Caco-2 (cell line): ENCODE measurements at regions not wholly inside any gene's neighbourhood (a gene's known extent, or its start where the extent isn't known, plus 50 kb on each side); places are given as distances from the start of the nearest gene placed in this dataset.

Experiments
- BruUV-seq: library from RNA; stranded (reverse); fragments of 400-500 nt; replicated peaks from 2 replicates; lab custom pipeline; 2021; lab: Mats Ljungman, UMichigan
- CTCF ChIA-PET: fragments of 300-600 bp; sonication (Branson Sonifier 250); formaldehyde crosslinking; loops from one replicate; lab custom pipeline; 2022; ENCODE audit warnings: antibody characterized with exemption; lab: Charles Lee
- POLR2A ChIA-PET: fragments of 300-600 bp; sonication (Branson Sonifier 250); formaldehyde crosslinking; loops from one replicate; lab custom pipeline; 2022; ENCODE audit warnings: antibody characterized with exemption; lab: Charles Lee
- DNase-seq, 2 experiments: peaks; one replicate each; pipeline versions ENCODE4 v3.0.0 to v3.0.0-alpha.2; 2020 to 2022
- H3K27me3 ChIP-seq: replicated peaks from 2 replicates; pipeline ENCODE4 v1.6.0; 2011; ENCODE audit warnings: low read length; ENCODE audit not compliant: control insufficient read depth, insufficient read depth
- H3K36me3 ChIP-seq: 2 replicates; pipeline ENCODE4 v1.5.1; 2011; ENCODE audit warnings: low read length; ENCODE audit not compliant: control insufficient read depth, insufficient read depth
- H3K4me1 ChIP-seq: fragments of 250-450 bp; sonication (Bioruptor Pico); 2 replicates; pipeline ENCODE4 v1.5.1; 2020; ENCODE audit warnings: mild to moderate bottlenecking
- H3K4me3 ChIP-seq: 2 replicates; pipeline ENCODE4 v1.5.1; 2011; ENCODE audit warnings: low read depth, mild to moderate bottlenecking, control low read depth, low read length
- H3K9me3 ChIP-seq: fragments of 250-450 bp; sonication (Bioruptor Pico); 2 replicates; pipeline ENCODE4 v1.5.1; 2020; ENCODE audit warnings: mild to moderate bottlenecking, moderate library complexity
- H3K27ac Mint-ChIP-seq: one replicate; pipeline ENCODE4 v1.8.0; 2022; ENCODE audit warnings: mixed read lengths; ENCODE audit not compliant: unreplicated experiment
- H3K27me3 Mint-ChIP-seq: one replicate; pipeline ENCODE4 v1.8.0; 2022; ENCODE audit warnings: mixed read lengths; ENCODE audit not compliant: insufficient read depth, unreplicated experiment
- H3K36me3 Mint-ChIP-seq: one replicate; pipeline ENCODE4 v1.8.0; 2022; ENCODE audit warnings: mild to moderate bottlenecking, mixed read lengths; ENCODE audit not compliant: insufficient read depth, unreplicated experiment
- H3K4me1 Mint-ChIP-seq: one replicate; pipeline ENCODE4 v1.8.0; 2022; ENCODE audit warnings: low read depth, mixed read lengths; ENCODE audit not compliant: unreplicated experiment
- H3K4me3 Mint-ChIP-seq: one replicate; pipeline ENCODE4 v1.8.0; 2022; ENCODE audit warnings: mild to moderate bottlenecking, moderate library complexity, mixed read lengths; ENCODE audit not compliant: unreplicated experiment
- H3K9me3 Mint-ChIP-seq: one replicate; pipeline ENCODE4 v1.8.0; 2022; ENCODE audit warnings: mixed read lengths; ENCODE audit not compliant: unreplicated experiment
- CTCF ChIP-seq, 2 experiments: fragments of 200-600 bp in 1 of 2; IDR thresholded peaks; 1 replicate in 1 of 2; 2 replicates in 1 of 2; pipeline versions ENCODE4 v1.5.1 to v1.8.0; 2011 to 2022; ENCODE audit warnings: antibody characterized with exemption in 1 of 2, control low read depth in 1 of 2, inconsistent platforms in 1 of 2, low read depth in 1 of 2, low read length in 1 of 2, mild to moderate bottlenecking in 1 of 2, moderate library complexity in 1 of 2; ENCODE audit not compliant: insufficient read depth in 1 of 2, severe bottlenecking in 1 of 2, unreplicated experiment in 1 of 2
- intact Hi-C: fragments of 100-400 bp; cut with micrococcal nuclease; formaldehyde crosslinking; loops from one replicate; pipeline ENCODE4 v1.10.0; 2022; ENCODE audit not compliant: unreplicated experiment

DNA sequence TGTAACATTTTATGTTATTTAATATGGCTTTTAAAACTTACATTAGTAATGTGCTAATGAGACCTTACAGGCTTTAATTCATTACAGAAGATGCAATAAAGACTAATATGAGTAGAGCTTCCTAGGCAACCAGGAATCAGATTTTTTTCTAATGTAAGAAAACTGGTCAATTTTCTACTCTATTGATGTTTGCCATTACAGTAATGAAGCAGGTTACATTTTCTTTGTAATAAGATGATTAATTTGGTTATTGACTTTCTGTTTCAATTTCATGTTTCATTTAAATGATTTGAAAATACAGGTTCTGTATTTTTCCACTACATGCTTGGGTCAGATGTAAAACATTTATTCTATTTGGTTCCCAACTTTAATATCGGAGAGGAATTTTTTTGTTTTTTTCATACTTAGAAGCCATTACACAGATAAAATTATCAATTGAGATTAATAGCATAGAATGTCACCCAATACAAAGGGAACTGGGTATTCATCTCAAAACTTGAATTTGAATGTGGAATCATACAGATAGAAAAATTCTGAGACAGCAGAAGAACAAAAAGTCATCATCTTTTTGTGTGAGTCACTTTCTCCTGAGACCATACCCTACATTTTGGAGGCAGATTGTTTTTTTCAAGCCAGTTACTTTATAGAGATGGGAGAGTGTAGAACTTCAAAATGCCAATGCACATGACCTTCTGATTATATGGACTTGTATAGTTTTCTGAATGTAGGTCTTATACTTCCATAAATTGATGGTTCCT, 133.6 kb upstream of the HMHB1 start:
- no peak for DNase-seq
- peaks cover 54% of the 10 kb centered on the region for H3K4me1 ChIP-seq
- no peaks in the 10 kb centered on the region for H3K9me3 ChIP-seq
- H3K27me3 Mint-ChIP-seq, result no peaks in the 10 kb centered on the region
- ChIA-PET POLR2A (no interaction called here), CTCF (no interaction called here)
- TF ChIP-seq CTCF (IDR thresholded peaks at IDR 0.05; ENCODE audit: insufficient read depth in 1 of 2, low read depth in 1 of 2, low read length in 1 of 2, severe bottlenecking in 1 of 2, unreplicated experiment in 1 of 2), result no peak
- no peak overlapping the region for H3K4me3 Mint-ChIP-seq
- no peak overlapping the region for H3K4me3 ChIP-seq
- no peak overlapping the region for H3K27ac Mint-ChIP-seq
- no peaks in the 10 kb centered on the region for H3K36me3 Mint-ChIP-seq
- peaks cover 44% of the 10 kb centered on the region for H3K4me1 Mint-ChIP-seq
- intact Hi-C loops, result loop anchor here (10.0 kb wide), 1 partner anchor 146 kb away; no protein-coding TSS in a partner anchor
- BruUV-seq, result no TSS peak
- H3K9me3 Mint-ChIP-seq, result peaks cover 16% of the 10 kb centered on the region
- H3K27me3 ChIP-seq, result no peaks in the 10 kb centered on the region
- no peaks in the 10 kb centered on the region for H3K36me3 ChIP-seq

DNA sequence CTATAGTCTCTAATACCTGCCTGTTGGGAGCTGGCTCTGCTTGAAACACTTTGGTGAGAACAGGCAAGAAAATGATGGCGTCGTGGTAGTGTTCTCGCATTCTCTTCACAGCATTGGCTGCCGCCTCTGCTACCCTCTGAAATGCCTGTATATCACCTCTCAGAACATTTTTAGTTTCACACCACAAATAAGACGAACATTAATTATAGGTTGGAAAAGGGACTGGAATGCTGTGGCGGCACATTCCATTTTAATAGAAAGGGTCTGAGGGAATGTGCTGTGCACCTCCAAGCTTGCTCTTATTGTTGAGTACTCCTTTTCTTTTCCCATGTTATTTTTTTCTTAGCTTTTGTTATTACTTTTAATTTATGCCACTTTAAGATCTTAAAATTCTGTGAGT, 134.6 kb upstream of the HMHB1 start:
- Histone ChIP-seq H3K4me1 (peaks cover 52% of the 10 kb centered on the region), H3K9me3 (no peaks in the 10 kb centered on the region), H3K36me3 (no peaks in the 10 kb centered on the region), H3K4me3 (no peak overlapping the region), H3K27me3 (no peaks in the 10 kb centered on the region)
- H3K36me3 Mint-ChIP-seq, result no peaks in the 10 kb centered on the region
- intact Hi-C loops, result loop anchor here (10.0 kb wide), 1 partner anchor 147 kb away; no protein-coding TSS in a partner anchor
- no peak overlapping the region for H3K4me3 Mint-ChIP-seq
- H3K9me3 Mint-ChIP-seq, result peaks cover 16% of the 10 kb centered on the region
- BruUV-seq, result no TSS peak
- no peak for TF ChIP-seq CTCF (IDR thresholded peaks at IDR 0.05; ENCODE audit: insufficient read depth in 1 of 2, low read depth in 1 of 2, low read length in 1 of 2, severe bottlenecking in 1 of 2, unreplicated experiment in 1 of 2)
- no peaks in the 10 kb centered on the region for H3K27me3 Mint-ChIP-seq
- POLR2A ChIA-PET, result no interaction called here
- H3K27ac Mint-ChIP-seq, result no peak overlapping the region
- CTCF ChIA-PET, result no interaction called here
- no peak for DNase-seq
- H3K4me1 Mint-ChIP-seq, result peaks cover 41% of the 10 kb centered on the region

DNA sequence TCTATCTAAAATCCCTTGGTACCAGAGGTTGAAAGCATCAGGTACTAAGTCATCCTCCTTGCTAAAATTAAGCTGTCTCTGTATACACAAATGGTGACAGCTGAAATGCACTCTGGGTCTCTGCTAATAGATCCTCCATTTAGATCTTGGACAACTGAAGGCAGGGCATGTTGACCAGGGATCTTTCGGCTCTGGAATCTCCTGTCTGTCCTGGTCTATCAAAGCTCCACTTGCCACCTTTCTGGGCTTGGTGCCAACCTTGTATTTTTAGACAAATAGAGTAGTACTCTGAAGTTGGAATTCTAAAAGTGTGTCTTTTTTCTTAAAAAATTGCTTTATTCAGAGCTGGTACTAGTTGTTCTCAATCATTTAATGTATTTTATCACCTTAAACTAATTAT, 135.2 kb upstream of the HMHB1 start:
- Mint-ChIP-seq H3K4me1 (peaks cover 41% of the 10 kb centered on the region), H3K4me3 (no peak overlapping the region), H3K27me3 (no peaks in the 10 kb centered on the region), H3K36me3 (no peaks in the 10 kb centered on the region), H3K27ac (no peak overlapping the region), H3K9me3 (peaks cover 16% of the 10 kb centered on the region)
- H3K36me3 ChIP-seq, result no peaks in the 10 kb centered on the region
- no peak for DNase-seq
- H3K27me3 ChIP-seq, result no peaks in the 10 kb centered on the region
- H3K4me3 ChIP-seq, result no peak overlapping the region
- no peaks in the 10 kb centered on the region for H3K9me3 ChIP-seq
- ChIA-PET CTCF (no interaction called here), POLR2A (no interaction called here)
- BruUV-seq, result no TSS peak
- no peak for TF ChIP-seq CTCF (IDR thresholded peaks at IDR 0.05; ENCODE audit: insufficient read depth in 1 of 2, low read depth in 1 of 2, low read length in 1 of 2, severe bottlenecking in 1 of 2, unreplicated experiment in 1 of 2)
- intact Hi-C loops, result loop anchor here (10.0 kb wide), 1 partner anchor 148 kb away; no protein-coding TSS in a partner anchor
- H3K4me1 ChIP-seq, result peaks cover 56% of the 10 kb centered on the region
